H1 (cell line): ENCODE measurements at regions not wholly inside any gene's neighbourhood (a gene's known extent, or its start where the extent isn't known, plus 50 kb on each side); places are given as distances from the start of the nearest gene placed in this dataset.

Source experiments
- CTCF ChIA-PET: fragments of 300-600 bp; sonication (Branson Sonifier 250); formaldehyde crosslinking; loops from one replicate; lab custom pipeline; 2021; ENCODE audit not compliant: partially characterized antibody; lab: Charles Lee
- POLR2A ChIA-PET: fragments of 300-600 bp; sonication (Branson Sonifier 250); formaldehyde crosslinking; loops from one replicate; lab custom pipeline; 2021; ENCODE audit warnings: inconsistent platforms; ENCODE audit not compliant: partially characterized antibody; lab: Charles Lee
- DNase-seq, 2 experiments: peaks; one replicate each; pipeline versions ENCODE4 v3.0.0 to v3.0.0-alpha.2; 2010 to 2022; ENCODE audit warnings: low spot score in 2 of 2, low read depth in 1 of 2, mixed read lengths in 1 of 2
- FAIRE-seq: peaks from 2 replicates; lab custom pipeline; 2011; peaks lifted over from hg19 to GRCh38; lab: Jason Lieb, UNC
- H2AFZ ChIP-seq: 2 replicates; pipeline ENCODE4 v1.8.1; 2012; ENCODE audit warnings: low read length, inconsistent platforms
- H2AK5ac ChIP-seq: 2 replicates; pipeline ENCODE4 v1.6.1; 2013; ENCODE audit warnings: low read depth, low read length
- H2BK120ac ChIP-seq: replicated peaks from 2 replicates; pipeline ENCODE3; 2013; ENCODE audit warnings: low read depth, low read length, inconsistent platforms
- H2BK12ac ChIP-seq: 2 replicates; pipeline ENCODE4 v1.6.1; 2013; ENCODE audit warnings: low read depth, low read length
- H2BK15ac ChIP-seq: 2 replicates; pipeline ENCODE4 v1.6.1; 2013; ENCODE audit warnings: low read length
- H2BK20ac ChIP-seq: 2 replicates; pipeline ENCODE4 v1.6.1; 2013; ENCODE audit warnings: low read length
- H2BK5ac ChIP-seq: 2 replicates; pipeline ENCODE4 v1.6.1; 2013; ENCODE audit warnings: low read depth, low read length
- H3K14ac ChIP-seq: 2 replicates; pipeline ENCODE4 v1.6.1; 2013; ENCODE audit warnings: inconsistent platforms; ENCODE audit not compliant: insufficient read length
- H3K18ac ChIP-seq: 2 replicates; pipeline ENCODE4 v1.6.1; 2013; ENCODE audit warnings: low read length; ENCODE audit errors: extremely low read depth
- H3K23ac ChIP-seq: 2 replicates; pipeline ENCODE4 v1.6.1; 2013; ENCODE audit warnings: inconsistent platforms; ENCODE audit not compliant: insufficient read length
- H3K23me2 ChIP-seq: 2 replicates; pipeline ENCODE4 v1.6.1; 2013; ENCODE audit warnings: low read depth, low read length
- H3K27ac ChIP-seq: 2 replicates; pipeline ENCODE4 v1.6.1; 2011; ENCODE audit warnings: low read depth, low read length, inconsistent platforms
- H3K27me3 ChIP-seq, 4 experiments: replicated peaks in 1 of 4; 1 replicate in 1 of 4; 2 replicates in 3 of 4; pipeline versions ENCODE4 v1.6.1 to v1.8.1; 2011 to 2013; ENCODE audit warnings: low read length in 3 of 4, mild to moderate bottlenecking in 3 of 4, inconsistent platforms in 2 of 4, mixed read lengths in 2 of 4, moderate library complexity in 1 of 4; ENCODE audit not compliant: control insufficient read depth in 3 of 4, insufficient read depth in 3 of 4; ENCODE audit errors: extremely low read depth in 1 of 4
- H3K36me3 ChIP-seq, 4 experiments: 2 replicates each; pipeline versions ENCODE4 v1.6.1 to v1.8.1; 2011 to 2013; ENCODE audit warnings: mild to moderate bottlenecking in 4 of 4, low read length in 3 of 4, moderate library complexity in 2 of 4, control low read depth in 1 of 4, inconsistent platforms in 1 of 4; ENCODE audit not compliant: insufficient read depth in 4 of 4, control insufficient read depth in 2 of 4
- H3K4ac ChIP-seq: replicated peaks from 2 replicates; pipeline ENCODE3; 2013; ENCODE audit warnings: low read length, low read depth, mixed read lengths, inconsistent platforms; ENCODE audit not compliant: insufficient read length
- H3K4me1 ChIP-seq, 4 experiments: replicated peaks in 1 of 4; 1 replicate in 1 of 4; 2 replicates in 3 of 4; pipeline versions ENCODE4 v1.6.1 to v1.8.1; 2011 to 2013; ENCODE audit warnings: low read length in 3 of 4, inconsistent platforms in 2 of 4, mixed read lengths in 1 of 4; ENCODE audit not compliant: insufficient read depth in 4 of 4, control insufficient read depth in 3 of 4
- H3K4me2 ChIP-seq, 2 experiments: 2 replicates each; pipeline versions ENCODE4 v1.6.1 to v1.8.1; 2011 to 2013; ENCODE audit warnings: low read depth in 2 of 2, low read length in 2 of 2, control low read depth in 1 of 2, inconsistent platforms in 1 of 2, mild to moderate bottlenecking in 1 of 2; ENCODE audit not compliant: insufficient read depth in 1 of 2
- H3K4me3 ChIP-seq, 4 experiments: fragments of 200-600, 300-600 bp in 1 of 4; sonication (generic), shearing (Covaris generic), sonication (Bioruptor Twin) in 1 of 4; 2 replicates each; pipeline versions ENCODE4 v1.5.1 to v1.8.1; 2011 to 2016; ENCODE audit warnings: low read length in 4 of 4, low read depth in 3 of 4, control low read depth in 2 of 4, inconsistent platforms in 2 of 4, mild to moderate bottlenecking in 2 of 4, mixed read lengths in 1 of 4, moderate library complexity in 1 of 4; ENCODE audit not compliant: insufficient read depth in 2 of 4; ENCODE audit errors: extremely low read depth in 1 of 4
- H3K56ac ChIP-seq: replicated peaks from 2 replicates; pipeline ENCODE3; 2013; ENCODE audit warnings: low read depth, mild to moderate bottlenecking, mixed read lengths, low read length, inconsistent platforms; ENCODE audit not compliant: insufficient read length
- H3K79me1 ChIP-seq: 2 replicates; pipeline ENCODE4 v1.6.1; 2013; ENCODE audit warnings: low read depth, low read length, control low read depth
- H3K79me2 ChIP-seq, 2 experiments: 2 replicates each; pipeline versions ENCODE4 v1.6.1 to v1.8.1; 2012 to 2013; ENCODE audit warnings: low read length in 2 of 2, mild to moderate bottlenecking in 2 of 2, inconsistent platforms in 1 of 2; ENCODE audit not compliant: insufficient read depth in 2 of 2, control insufficient read depth in 1 of 2
- H3K9ac ChIP-seq, 4 experiments: replicated peaks in 1 of 4; 1 replicate in 1 of 4; 2 replicates in 3 of 4; pipeline versions ENCODE4 v1.6.1 to v1.8.1; 2011 to 2013; ENCODE audit warnings: low read depth in 3 of 4, low read length in 3 of 4, control low read depth in 2 of 4, mild to moderate bottlenecking in 2 of 4, moderate library complexity in 2 of 4, inconsistent platforms in 1 of 4; ENCODE audit errors: extremely low read depth in 1 of 4
- H3K9me3 ChIP-seq, 2 experiments: 2 replicates each; pipeline versions ENCODE4 v1.6.1 to v1.8.1; 2012 to 2013; ENCODE audit warnings: mild to moderate bottlenecking in 2 of 2, moderate library complexity in 2 of 2, control low read depth in 1 of 2, inconsistent platforms in 1 of 2, low read depth in 1 of 2, low read length in 1 of 2, mixed read lengths in 1 of 2; ENCODE audit not compliant: insufficient read depth in 2 of 2
- H4K20me1 ChIP-seq, 2 experiments: replicated peaks in 1 of 2; 2 replicates each; pipeline versions ENCODE3 to v1.8.1; 2011 to 2013; ENCODE audit warnings: inconsistent platforms in 2 of 2, low read length in 2 of 2, mild to moderate bottlenecking in 1 of 2; ENCODE audit not compliant: insufficient read depth in 2 of 2, control insufficient read depth in 1 of 2
- H4K5ac ChIP-seq: 2 replicates; pipeline ENCODE4 v1.6.1; 2013; ENCODE audit warnings: low read length, low read depth, mixed read lengths, inconsistent platforms; ENCODE audit not compliant: insufficient read length
- H4K8ac ChIP-seq: 2 replicates; pipeline ENCODE4 v1.8.0; 2013; ENCODE audit warnings: mild to moderate bottlenecking, moderate library complexity, low read length, inconsistent platforms; ENCODE audit not compliant: insufficient read depth; ENCODE audit errors: extremely low read depth
- H4K91ac ChIP-seq: replicated peaks from 2 replicates; pipeline ENCODE3; 2013; ENCODE audit warnings: low read length, mixed read lengths, inconsistent platforms; ENCODE audit not compliant: insufficient read length
- USF2 ChIP-seq: IDR thresholded peaks from 2 replicates; pipeline ENCODE4 v1.6.1; 2011; ENCODE audit warnings: low read length, improper control_type of control experiment
- WGBS, 2 experiments: shearing (Covaris generic) in 1 of 2; methylation state at CpG; one replicate each; pipeline versions ENCODE4 v1.1.6 to v1.1.7; 2013 to 2015; ENCODE audit warnings: low lambda C conversion rate in 2 of 2, mixed read lengths in 2 of 2, inconsistent platforms in 1 of 2, low coverage in 1 of 2, missing lambda C conversion rate in 1 of 2; ENCODE audit not compliant: insufficient replicate concordance in 2 of 2, insufficient coverage in 1 of 2, insufficient read length in 1 of 2; ENCODE audit errors: extremely low coverage in 1 of 2, missing lambda C conversion rate in 1 of 2; 5-methylcytosine and 5-hydroxymethylcytosine counted together

- Histone ChIP-seq H2BK5ac (no peak overlapping the region), H2BK12ac (no peak overlapping the region), H4K5ac (no peak overlapping the region), H3K23ac (no peak overlapping the region), H3K36me3 (no peaks in the 10 kb centered on the region), H3K9ac (no peak overlapping the region), H2AK5ac (no peak overlapping the region), H3K4ac (no peak overlapping the region), H3K4me2 (no peak overlapping the region), H3K18ac (no peak overlapping the region), H3K27ac (no peak overlapping the region), H4K8ac (no peak overlapping the region), H3K23me2 (no peaks in the 10 kb centered on the region), H4K20me1 (no peaks in the 10 kb centered on the region), H3K27me3 (0 out of 7 replicates have a peak, but pooled peaks cover 0 to 3% (median 0%) of the 10 kb centered on the region in 4 experiments), H2BK20ac (no peak overlapping the region), H3K4me3 (no peak overlapping the region), H4K91ac (no peak overlapping the region), H2BK15ac (no peak overlapping the region), H3K14ac (no peak overlapping the region), H2BK120ac (no peak overlapping the region), H3K56ac (no peak overlapping the region), H2AFZ (no peak overlapping the region), H3K4me1 (no peaks in the 10 kb centered on the region), H3K9me3 (no peaks in the 10 kb centered on the region), H3K79me2 (no peaks in the 10 kb centered on the region), H3K79me1 (no peaks in the 10 kb centered on the region)
- no peak for FAIRE-seq
- ChIA-PET POLR2A (no interaction called here), CTCF (no interaction called here)
- WGBS, 2 experiments, result 95% methylated on average over 1 of the region's 1 CpG; no CpG with 5 or more reads in 1 of the 2 experiments
- no peak for DNase-seq
- TF ChIP-seq USF2, result no peak
Observed at GRCh38 chr21:28644762-28645161, 347.9 kb downstream of the LTN1 start.
